CD14-positive monocyte (primary cell): ENCODE measurements at regions not wholly inside any gene's neighbourhood (a gene's known extent, or its start where the extent isn't known, plus 50 kb on each side); places are given as distances from the start of the nearest gene placed in this dataset.

Source experiments
- DNase-seq, 3 donors: peaks; one replicate each; pipeline ENCODE4 v3.0.0-alpha.2; 2011 to 2022
- H2AFZ ChIP-seq: 2 replicates; pipeline ENCODE4 v1.6.0; 2012; ENCODE audit warnings: mild to moderate bottlenecking, low read depth, low read length, inconsistent platforms; ENCODE audit not compliant: insufficient read depth, poor library complexity, severe bottlenecking
- H3K27ac ChIP-seq, 2 donors: 1 replicate in 1 of 2; 2 replicates in 1 of 2; pipeline ENCODE4 v1.5.1; 2012 to 2013; ENCODE audit warnings: low read length in 2 of 2, control low read depth in 1 of 2, inconsistent platforms in 1 of 2, low read depth in 1 of 2, mild to moderate bottlenecking in 1 of 2
- H3K27me3 ChIP-seq, 2 donors: one replicate each; pipeline versions ENCODE4 v1.6.0 to v1.6.1; 2011 to 2013; ENCODE audit warnings: low read length in 2 of 2; ENCODE audit not compliant: control insufficient read depth in 2 of 2, insufficient read depth in 2 of 2
- H3K36me3 ChIP-seq, 2 donors: replicated peaks in 1 of 2; 1 replicate in 1 of 2; 2 replicates in 1 of 2; pipeline versions ENCODE4 v1.5.1 to v1.6.1; 2012 to 2013; ENCODE audit warnings: low read length in 2 of 2, control low read depth in 1 of 2, inconsistent platforms in 1 of 2, mild to moderate bottlenecking in 1 of 2; ENCODE audit not compliant: insufficient read depth in 2 of 2, control insufficient read depth in 1 of 2
- H3K4me1 ChIP-seq, 2 donors: 1 replicate in 1 of 2; 2 replicates in 1 of 2; pipeline versions ENCODE4 v1.5.1 to v1.6.1; 2012 to 2013; ENCODE audit warnings: low read length in 2 of 2, control low read depth in 1 of 2, inconsistent platforms in 1 of 2, mild to moderate bottlenecking in 1 of 2, moderate library complexity in 1 of 2; ENCODE audit not compliant: insufficient read depth in 2 of 2, control insufficient read depth in 1 of 2
- H3K4me2 ChIP-seq: replicated peaks from 2 replicates; pipeline ENCODE3; 2012; ENCODE audit warnings: low read length, moderate library complexity, mild to moderate bottlenecking; ENCODE audit not compliant: poor library complexity, severe bottlenecking; ENCODE audit errors: extremely low read depth
- H3K4me3 ChIP-seq, 3 experiments: fragments of 200-600 bp in 1 of 3; sonication (generic) in 1 of 3; replicated peaks in 1 of 3; 1 replicate in 2 of 3; 2 replicates in 1 of 3; pipeline ENCODE4 v1.5.1; 2011 to 2013; ENCODE audit warnings: low read length in 3 of 3, mild to moderate bottlenecking in 3 of 3, control low read depth in 2 of 3, low read depth in 2 of 3, inconsistent platforms in 1 of 3, moderate library complexity in 1 of 3
- H3K79me2 ChIP-seq: 2 replicates; pipeline ENCODE4 v1.6.0; 2012; ENCODE audit warnings: mild to moderate bottlenecking, control low read depth, inconsistent platforms, low read length, moderate library complexity; ENCODE audit not compliant: insufficient read depth
- H3K9ac ChIP-seq: 2 replicates; pipeline ENCODE4 v1.6.0; 2017; ENCODE audit warnings: low read length, mild to moderate bottlenecking; ENCODE audit not compliant: insufficient read depth, poor library complexity, severe bottlenecking
- H3K9me3 ChIP-seq, 2 donors: replicated peaks in 1 of 2; 1 replicate in 1 of 2; 2 replicates in 1 of 2; pipeline versions ENCODE4 v1.5.1 to v1.6.1; 2012 to 2013; ENCODE audit warnings: low read length in 2 of 2, control low read depth in 1 of 2; ENCODE audit not compliant: control insufficient read depth in 1 of 2, insufficient read depth in 1 of 2
- H4K20me1 ChIP-seq: 2 replicates; pipeline ENCODE4 v1.6.0; 2012; ENCODE audit warnings: mild to moderate bottlenecking, low read length, control low read depth, moderate library complexity; ENCODE audit not compliant: insufficient read depth
- H3K27ac Mint-ChIP-seq, 7 donors: one replicate each; pipeline ENCODE4 v1.8.0; 2020; ENCODE audit warnings: mild to moderate bottlenecking in 7 of 7, mixed read lengths in 7 of 7, moderate library complexity in 6 of 7, inconsistent platforms in 2 of 7
- H3K27me3 Mint-ChIP-seq, 3 donors: one replicate each; pipeline ENCODE4 v1.8.0; 2021 to 2022; ENCODE audit warnings: low read depth in 3 of 3, mild to moderate bottlenecking in 3 of 3, mixed read lengths in 3 of 3, moderate library complexity in 3 of 3, inconsistent platforms in 1 of 3
- H3K36me3 Mint-ChIP-seq, 2 donors: one replicate each; pipeline ENCODE4 v1.8.0; 2020; ENCODE audit warnings: mixed read lengths in 2 of 2, inconsistent platforms in 1 of 2, mild to moderate bottlenecking in 1 of 2
- H3K4me1 Mint-ChIP-seq: one replicate; pipeline ENCODE4 v1.8.0; 2020; ENCODE audit warnings: mild to moderate bottlenecking, mixed read lengths
- H3K4me3 Mint-ChIP-seq, 2 donors: one replicate each; pipeline ENCODE4 v1.8.0; 2020; ENCODE audit warnings: mild to moderate bottlenecking in 2 of 2, mixed read lengths in 2 of 2, moderate library complexity in 1 of 2
- H3K9me3 Mint-ChIP-seq, 7 donors: one replicate each; pipeline ENCODE4 v1.8.0; 2020 to 2022; ENCODE audit warnings: mixed read lengths in 7 of 7, mild to moderate bottlenecking in 6 of 7, moderate library complexity in 6 of 7, inconsistent platforms in 2 of 7
- CTCF ChIP-seq: fragments of 200-600 bp; IDR thresholded peaks from one replicate; pipeline ENCODE4 v1.8.0; 2022; ENCODE audit warnings: antibody characterized with exemption, mild to moderate bottlenecking
- WGBS: methylation state at CpG from one replicate; pipeline ENCODE4 v1.1.5; 2013; ENCODE audit warnings: missing lambda C conversion rate; ENCODE audit not compliant: insufficient coverage; 5-methylcytosine and 5-hydroxymethylcytosine counted together
- intact Hi-C, 2 donors: fragments of 100-400 bp; cut with micrococcal nuclease; formaldehyde crosslinking; loops; one replicate each; pipeline versions ENCODE4 v1.15.0 to v1.15.1; 2023

GRCh38 chr2:120830096-120830830 lies 94.6 kb downstream of the GLI2 start:
- 88% methylated on average over 9 of the region's 11 CpGs for WGBS
- no peaks in the 10 kb centered on the region for H3K9me3 ChIP-seq
- no peak for DNase-seq
- Mint-ChIP-seq H3K27me3 (peaks cover 2 to 8% (median 4%) of the 10 kb centered on the region in 3 donors), H3K4me3 (no peak overlapping the region), H3K36me3 (no peaks in the 10 kb centered on the region), H3K4me1 (no peaks in the 10 kb centered on the region), H3K27ac (peak overlapping the region in 1 of 7 donors; percentile 21), H3K9me3 (no peaks in the 10 kb centered on the region)
- no peaks in the 10 kb centered on the region for H3K4me1 ChIP-seq
- H2AFZ ChIP-seq = no peak overlapping the region
- intact Hi-C loops = no loop called here
- no peak overlapping the region for H3K27ac ChIP-seq
- H3K9ac ChIP-seq = no peak overlapping the region
- no peak overlapping the region for H3K4me2 ChIP-seq
- H3K27me3 ChIP-seq = no peaks in the 10 kb centered on the region
- no peaks in the 10 kb centered on the region for H4K20me1 ChIP-seq
- no peak overlapping the region for H3K4me3 ChIP-seq
- no peaks in the 10 kb centered on the region for H3K36me3 ChIP-seq
- no peak for TF ChIP-seq CTCF
- H3K79me2 ChIP-seq = no peaks in the 10 kb centered on the region

- H3K9ac ChIP-seq = no peak overlapping the region
- no peaks in the 10 kb centered on the region for H3K79me2 ChIP-seq
- Mint-ChIP-seq H3K4me1 (no peaks in the 10 kb centered on the region), H3K36me3 (no peaks in the 10 kb centered on the region), H3K9me3 (no peaks in the 10 kb centered on the region), H3K27me3 (peaks cover 2 to 8% (median 5%) of the 10 kb centered on the region in 3 donors), H3K27ac (no peak overlapping the region), H3K4me3 (no peak overlapping the region)
- no peak overlapping the region for H3K27ac ChIP-seq
- H3K4me3 ChIP-seq = no peak overlapping the region
- no peak for TF ChIP-seq CTCF
- DNase-seq = no peak
- no peak overlapping the region for H3K4me2 ChIP-seq
- H2AFZ ChIP-seq = no peak overlapping the region
- H3K4me1 ChIP-seq = no peaks in the 10 kb centered on the region
- no peaks in the 10 kb centered on the region for H3K36me3 ChIP-seq
- H3K27me3 ChIP-seq = no peaks in the 10 kb centered on the region
- H4K20me1 ChIP-seq = no peaks in the 10 kb centered on the region
- intact Hi-C loops = no loop called here
- no peaks in the 10 kb centered on the region for H3K9me3 ChIP-seq
- 82% methylated on average over 2 of the region's 2 CpGs for whole genome bisulfite sequencing
These were observed 95.4 kb downstream of the GLI2 start for GRCh38 chr2:120831086-120831485.
